ENCODE measurements at regions not wholly inside any gene's neighbourhood (a gene's known extent, or its start where the extent isn't known, plus 50 kb on each side); places are given as distances from the start of the nearest gene placed in this dataset.

GRCh38 chr5:33267801-33268200, 173.0 kb upstream of the TARS1 start:
- Histone ChIP-seq H2AFZ (ENCODE audit: low read depth, low read length) (no peak overlapping the region), H3K36me3 (ENCODE audit: insufficient read depth, low read length) (no peaks in the 10 kb centered on the region), H3K4me2 (ENCODE audit: low read length) (no peak overlapping the region), H3K4me3 (ENCODE audit: insufficient read depth, low read depth, low read length) (no peak overlapping the region), H3K4me1 (ENCODE audit: insufficient read depth, low read length) (peaks cover 4% of the 10 kb centered on the region), H3K27ac (ENCODE audit: low read depth, low read length) (no peak overlapping the region), H3K27me3 (ENCODE audit: insufficient read depth, low read length) (no peaks in the 10 kb centered on the region), H3K79me2 (ENCODE audit: insufficient read depth, low read length) (no peaks in the 10 kb centered on the region), H4K20me1 (ENCODE audit: insufficient read depth, low read length) (no peaks in the 10 kb centered on the region), H3K9ac (ENCODE audit: low read length) (no peak overlapping the region), H3K9me3 (ENCODE audit: insufficient read depth, low read depth, low read length) (no peaks in the 10 kb centered on the region)
- Mint-ChIP-seq H3K36me3 (ENCODE audit: low read depth, unreplicated experiment) (no peaks in the 10 kb centered on the region), H3K27ac (ENCODE audit: unreplicated experiment) (no peak overlapping the region), H3K4me1 (ENCODE audit: low read depth, unreplicated experiment) (peaks cover 10% of the 10 kb centered on the region), H3K9me3 (ENCODE audit: unreplicated experiment) (no peaks in the 10 kb centered on the region), H3K4me3 (ENCODE audit: unreplicated experiment) (no peak overlapping the region), H3K27me3 (ENCODE audit: low read depth, unreplicated experiment) (no peaks in the 10 kb centered on the region)
- no peak for DNase-seq (ENCODE audit: low read depth)
- FAIRE-seq: no peak
- TF ChIP-seq, protein P1, sequence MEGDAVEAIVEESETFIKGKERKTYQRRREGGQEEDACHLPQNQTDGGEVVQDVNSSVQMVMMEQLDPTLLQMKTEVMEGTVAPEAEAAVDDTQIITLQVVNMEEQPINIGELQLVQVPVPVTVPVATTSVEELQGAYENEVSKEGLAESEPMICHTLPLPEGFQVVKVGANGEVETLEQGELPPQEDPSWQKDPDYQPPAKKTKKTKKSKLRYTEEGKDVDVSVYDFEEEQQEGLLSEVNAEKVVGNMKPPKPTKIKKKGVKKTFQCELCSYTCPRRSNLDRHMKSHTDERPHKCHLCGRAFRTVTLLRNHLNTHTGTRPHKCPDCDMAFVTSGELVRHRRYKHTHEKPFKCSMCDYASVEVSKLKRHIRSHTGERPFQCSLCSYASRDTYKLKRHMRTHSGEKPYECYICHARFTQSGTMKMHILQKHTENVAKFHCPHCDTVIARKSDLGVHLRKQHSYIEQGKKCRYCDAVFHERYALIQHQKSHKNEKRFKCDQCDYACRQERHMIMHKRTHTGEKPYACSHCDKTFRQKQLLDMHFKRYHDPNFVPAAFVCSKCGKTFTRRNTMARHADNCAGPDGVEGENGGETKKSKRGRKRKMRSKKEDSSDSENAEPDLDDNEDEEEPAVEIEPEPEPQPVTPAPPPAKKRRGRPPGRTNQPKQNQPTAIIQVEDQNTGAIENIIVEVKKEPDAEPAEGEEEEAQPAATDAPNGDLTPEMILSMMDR (IDR thresholded peaks at IDR 0.05; ENCODE audit: insufficient read depth, low read depth, low read length): no peak
- TF ChIP-seq EZH2 (IDR thresholded peaks at IDR 0.05; ENCODE audit: insufficient read depth, low read length): no peak

- FAIRE-seq (no peak), DNase-seq (ENCODE audit: low read depth) (no peak)
- H3K4me3 Mint-ChIP-seq (ENCODE audit: unreplicated experiment): no peak overlapping the region
- no peaks in the 10 kb centered on the region for H3K36me3 Mint-ChIP-seq (ENCODE audit: low read depth, unreplicated experiment)
- Histone ChIP-seq H3K9ac (ENCODE audit: low read length) (no peak overlapping the region), H3K27me3 (ENCODE audit: insufficient read depth, low read length) (no peaks in the 10 kb centered on the region), H3K36me3 (ENCODE audit: insufficient read depth, low read length) (no peaks in the 10 kb centered on the region), H2AFZ (ENCODE audit: low read depth, low read length) (no peak overlapping the region), H3K27ac (ENCODE audit: low read depth, low read length) (no peak overlapping the region), H3K79me2 (ENCODE audit: insufficient read depth, low read length) (no peaks in the 10 kb centered on the region), H3K4me3 (ENCODE audit: insufficient read depth, low read depth, low read length) (no peak overlapping the region), H4K20me1 (ENCODE audit: insufficient read depth, low read length) (no peaks in the 10 kb centered on the region), H3K9me3 (ENCODE audit: insufficient read depth, low read depth, low read length) (no peaks in the 10 kb centered on the region), H3K4me2 (ENCODE audit: low read length) (no peak overlapping the region), H3K4me1 (ENCODE audit: insufficient read depth, low read length) (peaks cover 6% of the 10 kb centered on the region)
- TF ChIP-seq, protein P1 (IDR thresholded peaks at IDR 0.05; ENCODE audit: insufficient read depth, low read depth, low read length): no peak
- TF ChIP-seq EZH2 (IDR thresholded peaks at IDR 0.05; ENCODE audit: insufficient read depth, low read length): no peak
- H3K27ac Mint-ChIP-seq (ENCODE audit: unreplicated experiment): no peak overlapping the region
- H3K9me3 Mint-ChIP-seq (ENCODE audit: unreplicated experiment): no peaks in the 10 kb centered on the region
- no peaks in the 10 kb centered on the region for H3K27me3 Mint-ChIP-seq (ENCODE audit: low read depth, unreplicated experiment)
- peaks cover 10% of the 10 kb centered on the region for H3K4me1 Mint-ChIP-seq (ENCODE audit: low read depth, unreplicated experiment)
Measured at GRCh38 chr5:33268374-33268773, 172.4 kb upstream of the TARS1 start.

DNA sequence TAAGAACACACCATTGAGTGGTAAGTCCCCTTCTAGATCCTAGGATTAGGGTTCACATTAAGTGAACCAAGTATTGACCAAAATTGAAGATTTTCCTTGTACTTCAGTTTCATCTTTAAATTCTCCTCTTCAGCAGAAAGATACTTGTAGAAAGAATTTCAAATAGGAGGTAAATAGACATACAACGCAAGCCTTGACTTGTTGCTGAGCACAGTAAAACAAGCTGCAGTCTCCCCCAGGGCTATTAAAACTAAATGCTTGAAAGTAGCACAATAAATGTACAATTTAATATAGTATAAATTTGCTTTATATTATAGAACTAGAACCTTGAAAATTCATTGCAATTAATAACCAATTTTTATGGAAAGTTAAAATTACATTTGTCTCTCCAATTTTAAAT, 170.1 kb upstream of the TARS1 start:
- no peak for FAIRE-seq
- H3K4me2 ChIP-seq (ENCODE audit: low read length): no peak overlapping the region

More for the DNA sequence above, 170.1 kb upstream of the TARS1 start:
- Mint-ChIP-seq H3K27ac (ENCODE audit: unreplicated experiment) (no peak overlapping the region), H3K4me3 (ENCODE audit: unreplicated experiment) (no peak overlapping the region), H3K9me3 (ENCODE audit: unreplicated experiment) (no peaks in the 10 kb centered on the region), H3K27me3 (ENCODE audit: low read depth, unreplicated experiment) (no peaks in the 10 kb centered on the region), H3K36me3 (ENCODE audit: low read depth, unreplicated experiment) (no peaks in the 10 kb centered on the region), H3K4me1 (ENCODE audit: low read depth, unreplicated experiment) (peaks cover 14% of the 10 kb centered on the region)
- H3K27ac ChIP-seq (ENCODE audit: low read depth, low read length): no peak overlapping the region
- no peaks in the 10 kb centered on the region for H3K79me2 ChIP-seq (ENCODE audit: insufficient read depth, low read length)
- no peaks in the 10 kb centered on the region for H3K27me3 ChIP-seq (ENCODE audit: insufficient read depth, low read length)
- peaks cover 7% of the 10 kb centered on the region for H3K4me1 ChIP-seq (ENCODE audit: insufficient read depth, low read length)
- H4K20me1 ChIP-seq (ENCODE audit: insufficient read depth, low read length): no peaks in the 10 kb centered on the region
- no peak for TF ChIP-seq EZH2 (IDR thresholded peaks at IDR 0.05; ENCODE audit: insufficient read depth, low read length)
- no peaks in the 10 kb centered on the region for H3K9me3 ChIP-seq (ENCODE audit: insufficient read depth, low read depth, low read length)
- no peak overlapping the region for H3K4me3 ChIP-seq (ENCODE audit: insufficient read depth, low read depth, low read length)
- no peak for DNase-seq (ENCODE audit: low read depth)
- H2AFZ ChIP-seq (ENCODE audit: low read depth, low read length): no peak overlapping the region
- no peaks in the 10 kb centered on the region for H3K36me3 ChIP-seq (ENCODE audit: insufficient read depth, low read length)
- no peak overlapping the region for H3K9ac ChIP-seq (ENCODE audit: low read length)
